Adrenal gland (tissue), 9 donors: ENCODE measurements at regions not wholly inside any gene's neighbourhood (a gene's known extent, or its start where the extent isn't known, plus 50 kb on each side); places are given as distances from the start of the nearest gene placed in this dataset.
A peak's percentile ranks its signal among the peaks of the same experiment; 100 is the strongest.

Experiments
- DNase-seq, 7 donors: peaks; one replicate each; pipeline ENCODE4 v3.0.0-alpha.2; 2019 to 2020
- H3K27ac ChIP-seq, 5 donors: fragments of 200-600 bp; sonication (generic) in 4 of 5; 1 replicate in 3 of 5; 2 replicates in 2 of 5; pipeline versions ENCODE4 v1.5.1 to v1.8.0; 2016 to 2020; ENCODE audit warnings: mild to moderate bottlenecking in 1 of 5
- H3K27me3 ChIP-seq: fragments of 200-600 bp; 2 replicates; pipeline ENCODE4 v1.8.0; 2021
- H3K36me3 ChIP-seq, 2 donors: fragments of 200-600 bp; replicated peaks in 1 of 2; 1 replicate in 1 of 2; 2 replicates in 1 of 2; pipeline versions ENCODE4 v1.5.1 to v1.8.0; 2018 to 2022
- H3K4me1 ChIP-seq, 2 donors: fragments of 200-600 bp; replicated peaks in 1 of 2; 1 replicate in 1 of 2; 2 replicates in 1 of 2; pipeline versions ENCODE4 v1.5.1 to v1.8.0; 2018 to 2021
- H3K4me3 ChIP-seq, 4 donors: fragments of 200-600 bp; sonication (generic) in 3 of 4; one replicate each; pipeline ENCODE4 v1.5.1; 2016 to 2018
- H3K9me3 ChIP-seq, 3 donors: fragments of 200-600 bp; sonication (generic) in 1 of 3; replicated peaks in 1 of 3; 1 replicate in 2 of 3; 2 replicates in 1 of 3; pipeline versions ENCODE4 v1.5.1 to v1.8.0; 2016 to 2021
- CTCF ChIP-seq, 6 experiments: fragments of 450-650 bp in 4 of 6; fragments of 200-600 bp in 2 of 6; sonication (generic) in 1 of 6; IDR thresholded peaks; 1 replicate in 5 of 6; 2 replicates in 1 of 6; pipeline versions ENCODE4 v1.5.1 to v1.8.0; 2016 to 2021; ENCODE audit warnings: antibody characterized with exemption in 6 of 6, mild to moderate bottlenecking in 2 of 6, moderate library complexity in 1 of 6
- POLR2A ChIP-seq, 2 donors: fragments of 450-650 bp; IDR thresholded peaks; one replicate each; pipeline ENCODE4 v1.6.1; 2017; ENCODE audit warnings: antibody characterized with exemption in 2 of 2, mild to moderate bottlenecking in 2 of 2, moderate library complexity in 1 of 2
- WGBS, 4 donors: extraction: QIAGEN DNeasy Blood & Tissue Kit in 2 of 4; methylation state at CpG; one replicate each; pipeline versions ENCODE4 v1.1.5 to v1.1.7; 2013 to 2017; 5-methylcytosine and 5-hydroxymethylcytosine counted together
- intact Hi-C, 2 donors: fragments of 100-400 bp; cut with DNase I; formaldehyde crosslinking; loops; one replicate each; pipeline versions ENCODE4 v1.14.1 to v1.15.0; 2022 to 2023
- donor health status: healthy with polysubstance abuse.
- donor health status: Bipolar disorder and iron deficiency.
- donor health status: DM: yes; HTN: yes; CAD: no.
- donor health status: DM: no; HTN: no; CAD: no.
- donor health status: DM: no; HTN: no; CAD: no.

GRCh38 chr3:73727117-73727821 lies 102.5 kb upstream of the PDZRN3 start:
- no peak for TF ChIP-seq POLR2A (IDR thresholded peaks at IDR 0.05)
- TF ChIP-seq CTCF (IDR thresholded peaks at IDR 0.05), result no peak
- Histone ChIP-seq H3K9me3 (no peaks in the 10 kb centered on the region), H3K27me3 (no peaks in the 10 kb centered on the region), H3K4me3 (no peak overlapping the region), H3K4me1 (no peaks in the 10 kb centered on the region), H3K27ac (peak overlapping the region in 1 of 5 donors; percentile 54), H3K36me3 (no peaks in the 10 kb centered on the region)
- 58 to 71% (median 66%) methylated on average over 8 of the region's 8 CpGs for WGBS, 4 donors
- peak in 5 of 7 donors; percentile 13 to 57 (median 20) for DNase-seq
- intact Hi-C loops, result no loop called here

GRCh38 chr3:73723596-73723995 lies 98.9 kb upstream of the PDZRN3 start:
- H3K4me1 ChIP-seq, result peaks cover 12 to 13% of the 10 kb centered on the region in 2 donors
- no peak for DNase-seq
- H3K27me3 ChIP-seq, result no peaks in the 10 kb centered on the region
- 66 to 84% (median 81%) methylated on average over 3 of the region's 3 CpGs for WGBS, 4 donors
- TF ChIP-seq CTCF (IDR thresholded peaks at IDR 0.05) (no peak), POLR2A (IDR thresholded peaks at IDR 0.05) (no peak)
- H3K36me3 ChIP-seq, result no peaks in the 10 kb centered on the region
- H3K27ac ChIP-seq, result no peak overlapping the region
- intact Hi-C loops, result no loop called here
- no peaks in the 10 kb centered on the region for H3K9me3 ChIP-seq
- no peak overlapping the region for H3K4me3 ChIP-seq

GRCh38 chr3:73719861-73720260 lies 95.1 kb upstream of the PDZRN3 start:
- Histone ChIP-seq H3K4me1 (peaks cover 13 to 16% of the 10 kb centered on the region in 2 donors), H3K36me3 (no peaks in the 10 kb centered on the region), H3K4me3 (peak overlapping the region in 1 of 4 donors; percentile 37), H3K27me3 (no peaks in the 10 kb centered on the region), H3K27ac (peak overlapping the region in 4 of 5 donors; percentile 39 to 77 (median 65)), H3K9me3 (no peaks in the 10 kb centered on the region)
- 9 to 21% (median 16%) methylated on average over 6 of the region's 6 CpGs for WGBS, 4 donors
- intact Hi-C loops, result no loop called here
- DNase-seq, result peak; percentile 25 to 67 (median 46)
- TF ChIP-seq POLR2A (IDR thresholded peaks at IDR 0.05) (no peak), CTCF (IDR thresholded peaks at IDR 0.05) (no peak)

- intact Hi-C loops, result no loop called here
- peak overlapping the region in 4 of 5 donors; percentile 39 to 77 (median 65) for H3K27ac ChIP-seq
- WGBS, 4 donors, result 34 to 40% (median 37%) methylated on average over 5 of the region's 5 CpGs
Measured at GRCh38 chr3:73719413-73719851, 94.7 kb upstream of the PDZRN3 start.

More at GRCh38 chr3:73719413-73719851, 94.7 kb upstream of the PDZRN3 start:
- peak in 5 of 7 donors; percentile 6 to 27 (median 24) for DNase-seq
- no peaks in the 10 kb centered on the region for H3K9me3 ChIP-seq
- H3K27me3 ChIP-seq, result no peaks in the 10 kb centered on the region
- H3K4me3 ChIP-seq, result peak overlapping the region in 1 of 4 donors; percentile 37
- TF ChIP-seq POLR2A (IDR thresholded peaks at IDR 0.05), result no peak
- no peak for TF ChIP-seq CTCF (IDR thresholded peaks at IDR 0.05)
- peaks cover 13 to 16% of the 10 kb centered on the region in 2 donors for H3K4me1 ChIP-seq
- no peaks in the 10 kb centered on the region for H3K36me3 ChIP-seq
